ENCODE measurements at regions not wholly inside any gene's neighbourhood (a gene's known extent, or its start where the extent isn't known, plus 50 kb on each side); places are given as distances from the start of the nearest gene placed in this dataset.

DNA sequence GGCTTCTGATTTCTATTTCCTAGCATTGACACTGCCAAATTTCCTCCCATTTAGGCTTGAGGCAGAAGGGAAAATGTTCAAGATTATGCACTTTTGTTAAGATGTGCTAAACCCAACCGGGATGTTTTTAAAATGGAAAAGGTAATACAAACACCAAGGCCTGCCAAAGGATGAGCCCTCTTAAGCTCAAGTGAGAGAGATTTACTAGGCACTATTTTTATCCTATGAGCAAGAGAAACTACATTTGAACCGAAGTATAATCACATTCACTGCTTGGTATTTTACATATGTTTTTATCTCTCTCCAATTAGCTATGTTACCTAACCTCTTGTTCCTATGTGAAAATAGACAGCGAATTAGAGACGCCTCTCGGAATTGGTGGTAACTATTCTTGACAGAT lies 295.8 kb downstream of the GABRB3 start:
- no peak for DNase-seq (ENCODE audit: low spot score)

DNA sequence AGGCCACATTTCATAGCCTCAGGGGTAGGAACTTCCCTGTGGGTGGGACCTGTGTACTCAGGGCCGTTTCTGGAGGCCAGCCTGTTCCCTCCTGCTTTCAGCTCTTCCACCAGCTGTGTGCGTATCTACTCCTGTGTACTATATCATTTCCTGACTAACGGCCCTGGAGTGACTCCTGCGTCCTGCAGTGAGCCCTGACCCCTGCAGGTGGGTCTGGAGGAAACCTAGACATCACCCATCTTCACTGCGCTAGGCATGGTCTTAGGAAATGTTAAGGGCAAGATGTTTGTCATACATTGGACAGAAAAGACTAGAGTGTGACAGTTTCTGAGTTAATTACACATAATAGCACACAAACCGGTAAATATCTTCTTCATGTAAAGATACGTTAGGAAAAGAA lies 297.3 kb downstream of the GABRB3 start:
- DNase-seq (ENCODE audit: low spot score), result no peak

DNA sequence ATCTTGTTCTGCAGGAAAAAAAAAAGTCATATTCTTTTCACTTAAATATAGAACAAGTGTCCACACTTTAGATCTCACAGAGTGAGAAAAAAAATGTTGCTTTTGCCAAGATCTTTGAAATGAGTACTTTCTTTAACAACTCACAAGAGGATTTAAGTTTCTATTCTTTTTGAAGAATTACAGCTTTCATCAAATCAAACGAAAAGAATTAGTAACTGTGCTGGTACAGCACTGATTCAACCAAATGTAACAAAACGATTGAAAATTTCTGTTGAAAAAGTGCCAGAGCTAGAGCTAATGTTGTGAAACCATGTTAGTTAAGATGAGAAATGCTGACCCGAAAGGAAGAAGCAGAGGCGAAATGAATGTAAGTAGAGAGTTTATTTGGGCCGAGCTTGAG lies 300.2 kb downstream of the GABRB3 start:
- DNase-seq (ENCODE audit: low spot score), result no peak

DNA sequence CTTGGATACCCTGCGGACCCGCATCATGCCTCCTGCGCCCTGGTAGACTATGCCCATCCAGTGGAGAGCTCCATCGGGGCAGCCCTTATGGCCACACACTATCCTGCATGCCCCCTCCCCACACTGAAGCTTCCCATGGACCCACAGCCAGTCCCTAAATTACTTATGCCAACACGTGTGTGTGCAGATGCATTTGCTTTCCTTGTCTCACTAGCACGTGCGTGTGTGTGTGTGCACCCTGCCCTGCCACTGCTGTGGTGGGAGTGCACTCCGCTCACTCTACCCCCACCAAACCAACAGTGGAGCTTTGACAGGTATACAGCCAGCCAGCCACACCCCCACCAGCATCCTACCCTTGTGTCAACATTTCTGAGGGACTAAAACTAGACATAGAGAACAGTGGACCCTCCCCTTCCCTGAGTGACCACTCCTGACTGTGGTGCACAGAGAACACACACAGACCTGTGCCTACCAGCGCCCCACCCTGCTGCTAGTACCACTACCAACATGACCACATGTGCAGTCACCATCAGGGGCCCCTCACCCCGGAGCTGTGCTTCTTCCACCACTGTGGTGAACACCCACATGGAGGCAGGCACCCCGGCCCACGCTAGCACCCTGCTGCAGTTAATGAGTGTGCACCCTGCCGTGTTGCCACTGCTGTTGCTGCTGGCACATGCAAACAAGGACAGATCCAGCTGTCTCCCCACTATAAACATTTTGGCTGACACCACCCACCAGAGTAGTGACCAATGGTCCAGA lies 310.8 kb downstream of the GABRB3 start:
- DNase-seq (ENCODE audit: low spot score), result no peak

DNA sequence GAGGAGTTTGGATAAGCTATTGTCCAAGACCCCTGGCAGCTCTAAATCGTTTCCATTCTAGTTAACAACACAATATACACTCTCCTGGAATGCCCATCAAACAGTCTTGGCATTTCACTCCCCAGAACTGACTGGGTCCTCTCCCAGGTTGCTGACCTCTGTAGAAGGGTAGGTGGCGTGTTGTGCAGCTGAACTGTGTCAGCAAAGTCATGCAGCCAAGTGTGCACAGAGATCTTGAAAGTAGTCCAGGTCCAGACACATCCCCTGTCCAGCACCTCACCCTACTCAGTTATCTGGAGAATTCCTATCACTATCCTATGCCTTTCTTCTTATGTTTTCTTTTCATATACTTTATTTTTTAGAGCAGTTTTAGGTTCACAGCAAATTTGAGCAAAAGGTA lies 312.7 kb downstream of the GABRB3 start:
- DNase-seq (ENCODE audit: low spot score), result no peak

GRCh38 chr15:26455828-26456227 lies 317.0 kb downstream of the GABRB3 start:
- no peak for DNase-seq (ENCODE audit: low spot score)

DNA sequence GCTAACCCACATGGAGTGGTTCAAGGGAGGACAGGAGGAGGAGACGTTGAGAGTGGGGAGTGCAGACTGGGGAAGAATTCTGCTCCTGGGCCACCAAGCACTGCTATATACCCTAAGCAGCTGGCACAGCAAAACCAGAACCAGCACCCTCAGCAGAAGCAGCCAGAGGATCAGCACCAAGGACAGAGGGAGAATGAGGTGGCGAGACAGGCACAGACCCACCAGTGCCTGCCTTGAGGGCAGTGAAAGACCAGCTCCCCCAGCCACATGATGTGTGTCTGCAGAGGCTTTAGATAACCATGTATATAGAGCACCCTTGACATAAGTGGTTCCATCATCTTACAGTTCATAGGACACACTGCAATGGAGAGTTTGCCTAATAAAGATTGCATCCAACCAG lies 319.0 kb downstream of the GABRB3 start:
- no peak for DNase-seq (ENCODE audit: low spot score)

- no peak for DNase-seq (ENCODE audit: low spot score)
Measured at GRCh38 chr15:26451995-26452394, 320.9 kb downstream of the GABRB3 start.

DNA sequence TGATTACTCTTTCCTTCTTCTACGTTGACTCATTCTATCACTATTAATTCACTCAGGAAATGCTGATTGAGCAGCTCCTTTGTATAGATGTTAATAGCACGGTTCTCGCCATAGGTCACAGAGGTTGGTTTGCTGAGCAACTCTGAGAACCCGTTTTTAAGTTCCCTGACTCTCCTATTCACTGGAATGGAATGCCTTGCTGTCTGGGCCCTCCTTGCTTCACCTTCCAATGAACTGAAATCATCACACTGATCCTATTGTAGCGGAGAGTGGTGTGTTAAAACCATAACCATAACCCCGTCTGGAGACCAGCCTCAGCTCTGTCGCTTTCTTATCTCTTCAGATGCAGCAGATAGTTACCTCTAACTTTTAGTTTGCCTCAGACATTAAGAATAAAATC lies 323.6 kb downstream of the GABRB3 start:
- no peak for DNase-seq (ENCODE audit: low spot score)

DNA sequence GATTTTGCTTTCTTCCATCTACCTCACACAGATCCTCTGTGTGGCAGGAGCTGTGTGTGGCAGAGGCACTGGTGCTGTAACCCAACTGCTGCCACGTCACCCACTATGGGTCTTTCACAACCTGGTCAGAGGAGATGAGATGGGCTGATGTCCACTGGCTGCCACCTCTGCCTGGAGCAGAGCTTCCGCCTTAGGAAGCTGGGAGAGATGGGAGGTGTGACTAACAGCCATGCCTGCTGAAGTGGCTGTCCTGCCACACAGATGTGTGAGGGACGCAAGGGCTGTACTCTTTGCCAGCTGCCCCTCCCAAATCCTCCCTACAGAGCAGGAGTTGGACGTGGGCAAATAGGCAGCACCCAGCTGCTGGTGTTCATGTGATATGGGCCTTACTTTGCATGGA lies 329.5 kb downstream of the GABRB3 start:
- no peak for DNase-seq (ENCODE audit: low spot score)

GRCh38 chr15:26442680-26443079 lies 330.2 kb downstream of the GABRB3 start:
- DNase-seq (ENCODE audit: low spot score), result no peak

GRCh38 chr15:26439681-26440080 lies 333.2 kb downstream of the GABRB3 start:
- no peak for DNase-seq (ENCODE audit: low spot score)

- no peak for DNase-seq (ENCODE audit: low spot score)
Measured at GRCh38 chr15:26438718-26439117, 334.1 kb downstream of the GABRB3 start.

GRCh38 chr15:26438316-26438715 lies 334.6 kb downstream of the GABRB3 start:
- no peak for DNase-seq (ENCODE audit: low spot score)

- no peak for DNase-seq (ENCODE audit: low spot score)
Measured at GRCh38 chr15:26433818-26434217, 339.0 kb downstream of the GABRB3 start.

- DNase-seq (ENCODE audit: low spot score), result no peak
Measured at GRCh38 chr15:26433060-26433459, 339.8 kb downstream of the GABRB3 start.

- no peak for DNase-seq (ENCODE audit: low spot score)
Measured at GRCh38 chr15:26421065-26421464, 351.8 kb downstream of the GABRB3 start.

DNA sequence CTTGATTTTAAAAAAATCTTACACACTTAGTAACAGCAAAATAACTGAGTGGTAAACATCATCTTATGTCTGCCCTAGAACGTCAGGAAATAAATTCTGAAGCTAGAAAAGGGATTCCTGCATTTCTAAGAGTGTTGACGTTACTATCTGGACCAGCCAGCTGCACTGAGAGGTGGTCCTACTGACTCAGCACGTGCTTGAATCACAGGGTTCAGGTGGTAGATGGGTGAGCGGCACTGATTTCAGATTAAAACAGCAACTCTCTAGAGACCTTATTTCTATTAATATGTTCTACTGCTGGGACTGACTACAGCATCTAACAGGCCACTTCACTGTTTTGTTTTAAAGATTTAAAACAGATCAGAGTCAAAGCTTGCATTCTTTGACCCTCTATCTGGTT lies 377.2 kb downstream of the GABRB3 start:
- DNase-seq (ENCODE audit: low spot score), result no peak

DNA sequence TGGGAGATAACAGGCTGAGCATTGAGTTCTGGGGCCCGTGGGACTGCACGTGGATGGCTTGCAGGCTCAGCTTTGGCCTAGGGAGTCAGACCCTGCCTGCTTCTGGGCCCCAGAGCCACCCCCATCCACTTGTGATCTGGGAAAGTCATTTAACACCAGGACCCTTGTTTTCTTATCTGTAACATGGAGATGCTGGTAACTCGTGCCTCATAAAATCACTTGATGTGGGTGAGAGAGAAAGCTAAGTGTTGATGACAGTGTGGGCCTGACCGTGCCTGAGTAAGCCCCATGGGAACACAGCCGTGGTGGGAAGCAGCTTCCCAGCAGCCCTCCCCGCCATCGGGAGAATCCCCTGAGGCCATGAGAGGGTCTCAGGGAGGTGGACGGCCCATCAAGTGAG lies 378.1 kb downstream of the GABRB3 start:
- no peak for DNase-seq (ENCODE audit: low spot score)

- DNase-seq (ENCODE audit: low spot score), result no peak
Measured at GRCh38 chr15:26392956-26393355, 379.9 kb downstream of the GABRB3 start.

DNA sequence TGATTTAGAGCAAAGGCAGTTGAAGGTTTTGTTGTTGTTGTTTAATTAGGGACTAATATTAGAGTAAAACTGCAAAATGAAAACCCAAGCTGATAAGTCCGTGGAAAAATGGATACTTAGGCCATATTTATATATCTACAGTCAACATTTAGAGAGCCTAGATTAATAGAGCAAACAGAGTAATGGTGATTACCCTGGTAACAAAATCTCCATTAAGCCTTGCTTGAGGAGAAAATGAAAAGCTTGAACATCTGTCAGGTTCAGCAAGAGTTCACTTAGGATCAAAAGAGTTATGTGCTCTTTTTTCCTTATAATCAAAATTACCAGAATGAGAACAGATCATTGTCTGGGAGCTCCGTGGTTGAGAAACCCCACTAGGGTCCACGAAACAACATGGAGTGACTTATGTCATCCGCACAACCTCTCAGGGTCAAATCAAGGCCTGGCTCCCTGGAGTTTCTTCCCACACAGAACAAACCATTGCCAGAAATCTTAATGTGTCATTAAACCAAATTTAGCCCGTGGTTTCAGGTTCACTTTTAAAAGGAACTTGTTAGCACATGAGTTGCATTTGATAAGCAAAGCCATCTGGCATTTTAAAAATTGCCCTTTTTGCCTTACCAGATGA lies 381.2 kb downstream of the GABRB3 start:
- DNase-seq (ENCODE audit: low spot score), result no peak

DNA sequence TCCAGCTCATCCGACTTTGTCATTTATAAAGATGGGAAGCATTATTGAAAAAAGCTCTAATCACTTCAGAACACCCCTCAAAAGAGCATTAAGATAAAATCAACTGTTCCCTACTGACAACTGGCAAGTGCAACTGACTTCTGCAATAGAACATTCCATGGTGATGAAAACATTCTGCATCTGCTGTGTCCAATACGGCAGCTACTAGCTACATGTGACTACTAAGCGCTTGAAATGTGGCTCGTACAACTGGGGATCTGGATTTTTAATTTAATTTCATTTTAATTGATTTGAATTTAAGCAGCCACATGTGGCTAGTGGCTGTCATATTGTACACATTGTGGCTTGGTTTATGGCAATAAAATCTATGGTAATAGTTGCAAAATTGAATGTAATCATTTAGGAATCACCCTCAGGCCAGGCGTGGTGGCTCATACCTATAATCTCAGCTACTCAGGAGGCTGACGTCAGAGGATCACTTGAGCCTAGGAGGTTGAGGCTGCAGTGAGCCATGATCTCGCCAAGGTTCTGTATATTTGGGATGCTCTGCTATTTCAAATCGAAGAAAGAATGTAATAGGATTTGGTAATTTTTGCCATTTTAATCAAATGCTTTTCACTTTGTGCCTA lies 390.3 kb downstream of the GABRB3 start:
- DNase-seq (ENCODE audit: low spot score), result no peak

GRCh38 chr15:26378304-26378703 lies 394.6 kb downstream of the GABRB3 start:
- DNase-seq (ENCODE audit: low spot score), result no peak

- no peak for DNase-seq (ENCODE audit: low spot score)
Measured at GRCh38 chr15:26376243-26376642, 396.6 kb downstream of the GABRB3 start.
